ENCODE measurements at regions not wholly inside any gene's neighbourhood (a gene's known extent, or its start where the extent isn't known, plus 50 kb on each side); places are given as distances from the start of the nearest gene placed in this dataset.
A peak's percentile ranks its signal among the peaks of the same experiment; 100 is the strongest.

DNA sequence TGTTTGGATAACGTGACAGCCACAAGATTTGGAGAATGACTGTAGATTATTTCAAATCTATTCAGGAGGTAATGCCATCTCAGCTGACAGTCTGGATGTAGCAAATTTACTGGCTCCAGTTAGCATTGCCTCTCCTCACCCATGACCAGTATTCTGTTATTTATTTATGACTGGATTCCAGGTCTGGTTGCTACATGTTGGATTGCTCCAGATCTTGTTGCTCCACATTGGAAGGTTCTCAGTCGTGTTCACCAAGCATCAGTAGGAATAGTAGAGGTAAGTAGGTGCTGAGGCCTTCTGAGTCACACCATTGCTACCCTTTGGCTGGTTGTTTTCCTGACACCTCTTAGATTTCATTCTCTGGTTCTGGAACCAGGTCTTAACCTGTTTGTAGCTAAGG is 69.5 kb upstream of the ELOVL5 start:
- no peak for DNase-seq (ENCODE audit: extremely low spot score, insufficient read length, low read depth)

DNA sequence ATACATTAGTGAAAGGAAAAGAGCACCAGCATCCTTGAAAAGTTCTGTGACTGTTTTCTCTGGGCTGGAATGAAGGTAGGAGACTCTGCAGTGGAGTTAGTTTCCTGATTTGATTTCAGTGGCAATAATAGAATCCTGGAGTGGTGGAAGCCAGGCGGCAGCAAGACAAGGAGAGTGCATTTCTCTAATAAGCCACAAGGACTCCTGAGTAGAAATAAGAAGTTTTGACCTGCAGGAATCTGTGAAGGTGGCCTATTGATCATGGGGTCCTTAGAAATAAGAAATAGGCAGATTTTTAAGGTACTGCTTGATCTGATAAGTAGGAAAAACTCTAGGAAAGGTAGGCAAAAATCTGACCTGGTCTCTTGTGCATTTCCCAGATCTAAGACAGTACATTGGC is 68.4 kb upstream of the ELOVL5 start:
- FAIRE-seq: no peak

More for the DNA sequence above, 69.5 kb upstream of the ELOVL5 start:
- no peak for FAIRE-seq

DNA sequence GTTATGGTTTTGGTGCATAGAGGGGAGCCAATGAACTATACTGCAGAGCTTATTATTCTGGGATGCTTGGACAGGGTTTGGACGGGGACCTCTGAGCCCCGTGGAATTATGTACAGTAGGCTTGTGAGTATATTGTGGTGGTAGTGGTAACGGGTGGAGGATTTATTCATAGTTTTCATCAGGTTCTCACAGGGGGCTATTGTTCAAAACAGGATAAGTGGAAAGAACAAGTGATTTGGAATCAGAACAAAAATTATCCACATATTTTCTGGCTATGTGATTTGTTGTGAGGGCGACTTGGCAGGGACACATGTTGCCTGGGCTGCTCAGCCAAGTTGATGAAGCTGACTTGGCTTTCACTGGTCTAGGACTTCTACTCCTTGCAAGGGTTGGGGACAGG is 64.6 kb upstream of the ELOVL5 start:
- FAIRE-seq: no peak
- no peak for DNase-seq (ENCODE audit: extremely low spot score, insufficient read length, low read depth)

More for the DNA sequence above, 68.4 kb upstream of the ELOVL5 start:
- DNase-seq (ENCODE audit: extremely low spot score, insufficient read length, low read depth): no peak

DNA sequence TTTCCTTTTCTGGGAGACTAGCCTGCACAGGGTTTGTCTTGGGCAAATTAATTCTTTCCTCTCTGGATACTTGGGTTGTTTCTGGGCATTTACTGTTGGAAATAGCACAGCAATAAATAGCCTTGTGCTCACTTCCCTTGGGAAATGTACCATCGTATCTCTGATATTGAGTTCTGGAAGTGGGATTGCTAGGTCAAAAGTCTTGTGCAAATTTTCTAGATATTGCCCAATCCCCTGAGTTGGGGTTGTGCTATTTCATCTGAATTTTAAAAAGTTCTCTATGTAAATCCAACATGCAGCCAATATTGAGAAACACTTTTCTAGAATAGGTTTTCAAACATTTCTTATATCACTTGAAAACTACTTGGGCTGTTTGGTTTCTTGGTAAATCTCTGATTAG is 64.0 kb upstream of the ELOVL5 start:
- FAIRE-seq: no peak
- no peak for DNase-seq (ENCODE audit: extremely low spot score, insufficient read length, low read depth)

DNA sequence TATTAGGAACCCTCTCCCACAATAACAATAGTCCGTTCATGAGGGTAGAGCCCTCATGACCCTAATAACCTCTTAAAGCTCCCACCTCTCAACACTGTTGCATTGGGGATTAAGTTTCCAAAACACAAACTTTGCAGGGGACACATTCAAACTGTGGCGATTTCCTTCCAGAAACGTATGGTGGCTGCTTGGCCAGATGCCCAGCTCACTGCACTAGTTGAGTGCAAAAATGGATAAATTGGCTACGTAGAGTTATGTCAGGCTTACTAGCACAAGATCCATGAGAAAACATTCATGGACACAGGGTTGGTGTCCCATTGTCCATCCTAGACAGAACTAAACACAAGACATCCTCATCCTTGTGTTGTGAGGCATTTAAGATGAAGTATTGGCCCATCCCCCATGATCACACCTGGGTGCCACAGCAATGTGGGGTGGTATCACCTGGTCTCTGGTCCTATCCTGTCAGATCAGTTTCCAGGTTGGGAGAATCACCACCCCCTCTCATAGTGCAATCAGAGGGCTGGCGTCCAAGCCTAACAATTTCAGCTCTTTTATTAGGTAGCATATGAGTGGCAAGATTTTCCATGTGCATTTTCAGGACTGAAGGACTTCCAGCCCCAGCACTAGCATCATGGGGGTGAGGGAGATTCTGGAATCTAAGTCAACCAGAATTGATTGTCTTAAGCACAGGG is 63.4 kb upstream of the ELOVL5 start:
- FAIRE-seq: no peak
- no peak for DNase-seq (ENCODE audit: extremely low spot score, insufficient read length, low read depth)

DNA sequence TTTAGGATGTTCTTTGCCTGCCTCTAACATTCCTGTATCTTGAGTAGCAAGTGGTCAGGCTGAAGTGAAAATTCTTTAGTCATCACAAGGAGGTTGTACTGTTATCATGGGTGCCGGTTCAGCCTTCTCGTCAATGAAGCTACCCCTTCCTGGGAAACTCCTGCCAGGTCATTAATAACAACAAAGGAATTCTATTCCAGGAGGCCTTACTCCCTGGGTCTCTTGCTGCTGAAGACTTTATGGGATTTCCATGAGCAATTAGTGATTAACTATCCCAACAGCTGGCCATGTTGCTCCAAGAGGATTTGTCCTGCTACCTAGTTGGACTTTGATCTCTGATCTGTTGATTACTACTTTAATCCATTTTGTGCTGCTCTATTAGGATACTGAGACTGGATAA is 62.7 kb upstream of the ELOVL5 start:
- no peak for FAIRE-seq
- DNase-seq (ENCODE audit: extremely low spot score, insufficient read length, low read depth): no peak

DNA sequence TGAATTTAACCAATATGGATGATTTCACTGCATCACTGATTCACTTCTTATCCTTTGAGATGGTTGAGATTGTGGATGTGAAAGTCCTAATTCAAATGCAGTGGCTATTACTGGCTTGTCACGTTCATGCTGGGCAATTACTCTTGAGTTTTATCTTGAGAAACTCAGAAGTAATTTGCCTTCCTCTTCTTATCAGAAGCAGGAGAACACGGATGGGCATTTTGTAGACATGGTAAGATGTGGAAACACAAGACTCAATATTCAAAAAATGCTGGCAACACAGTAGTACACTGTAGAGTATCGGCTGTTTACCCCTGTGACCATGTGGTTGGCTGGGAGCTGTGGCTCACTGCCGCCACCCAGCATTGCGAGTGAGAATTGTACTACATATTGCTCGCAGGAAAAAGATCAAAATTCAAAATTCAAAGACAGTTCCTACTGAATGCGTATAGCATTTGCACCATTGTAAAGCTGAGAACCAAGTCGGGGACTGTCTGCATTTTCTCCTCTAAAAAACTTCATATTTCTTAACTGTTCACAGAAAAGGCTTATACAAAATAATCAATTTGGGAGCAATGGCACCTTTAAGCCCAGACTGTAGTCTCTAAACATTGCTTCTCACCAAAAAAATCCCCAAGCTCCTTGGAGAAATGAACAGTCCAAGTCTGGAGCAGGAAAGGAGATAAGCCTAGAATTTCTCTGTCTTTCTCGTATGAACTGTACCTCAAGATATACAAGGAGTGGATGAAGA is 61.9 kb upstream of the ELOVL5 start:
- DNase-seq (ENCODE audit: extremely low spot score, insufficient read length, low read depth) (peak; percentile 25), FAIRE-seq (peak; percentile 91)

DNA sequence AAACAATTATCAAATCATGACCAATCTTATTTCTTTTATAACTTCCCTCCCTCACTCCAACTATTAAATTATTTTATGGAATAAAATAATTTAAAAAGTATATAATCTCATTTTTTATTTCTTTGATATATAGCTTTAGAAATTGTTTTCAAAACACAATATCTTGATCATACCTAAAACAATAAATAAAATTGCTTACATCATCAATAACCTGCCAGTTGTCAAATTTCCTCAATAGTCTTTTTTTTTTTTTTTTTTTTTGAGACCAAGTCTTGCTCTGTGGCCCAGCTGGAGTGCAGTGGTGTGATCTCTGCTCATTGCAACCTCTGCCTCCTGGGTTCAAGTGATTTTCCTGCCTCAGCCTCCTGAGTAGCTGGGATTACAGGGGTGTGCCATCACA is 60.1 kb upstream of the ELOVL5 start:
- FAIRE-seq (no peak), DNase-seq (ENCODE audit: extremely low spot score, insufficient read length, low read depth) (no peak)

DNA sequence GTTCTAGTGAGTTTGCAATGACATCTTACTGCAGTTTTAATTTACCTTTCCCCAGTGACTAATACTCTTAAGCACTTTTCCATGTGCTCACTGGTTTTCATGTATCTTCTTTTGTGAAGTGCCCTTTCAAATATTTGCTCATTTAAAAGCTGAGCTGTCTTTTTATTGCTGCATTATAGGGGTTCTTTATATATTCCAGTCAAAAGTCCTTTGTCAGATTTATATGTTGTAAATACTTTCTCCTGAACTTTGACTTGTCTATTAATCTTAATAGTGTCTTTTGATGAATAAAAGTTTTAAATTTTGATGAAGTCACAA is 50.2 kb upstream of the ELOVL5 start:
- DNase-seq (ENCODE audit: extremely low spot score, insufficient read length, low read depth) (no peak), FAIRE-seq (no peak)

DNA sequence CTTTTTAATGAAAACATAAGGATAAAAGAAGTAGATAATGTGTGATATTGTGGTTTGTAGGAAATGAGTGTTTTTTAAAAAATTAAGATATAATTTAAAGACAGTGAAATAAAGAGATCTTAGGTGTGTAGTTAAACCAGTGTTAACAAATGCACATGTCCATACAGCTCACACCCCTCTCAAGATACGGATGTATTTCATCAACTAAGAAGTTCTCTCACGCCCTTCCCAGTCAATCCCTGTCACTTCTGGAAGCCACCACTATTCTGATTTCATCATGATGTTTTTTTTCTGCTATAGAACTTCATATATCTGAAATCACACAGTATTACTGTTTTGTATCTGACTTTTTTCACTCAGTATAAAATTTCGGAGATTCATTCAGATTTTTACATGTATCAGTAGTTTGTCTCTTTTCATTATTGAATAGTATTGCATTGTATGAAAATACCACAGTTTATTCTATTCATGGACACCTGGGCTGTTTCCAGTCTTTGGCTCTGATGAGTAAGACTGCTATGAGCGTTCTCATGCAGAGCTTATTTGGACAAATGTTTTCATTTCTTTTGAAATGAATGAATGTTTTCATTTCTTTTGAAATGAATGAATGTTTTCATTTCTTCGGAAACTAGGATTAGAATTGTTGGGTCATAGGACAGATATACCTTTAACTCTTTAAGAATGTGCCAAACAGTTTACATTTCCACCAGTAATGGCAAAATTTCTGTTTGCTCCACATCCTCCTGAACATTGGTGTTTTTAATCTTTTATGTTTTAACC is 49.7 kb upstream of the ELOVL5 start:
- FAIRE-seq: no peak

More for the DNA sequence above, 49.7 kb upstream of the ELOVL5 start:
- no peak for DNase-seq (ENCODE audit: extremely low spot score, insufficient read length, low read depth)

Data from GM18507 (cell line).